Gastroesophageal sphincter (tissue), 4 donors: ENCODE measurements at regions not wholly inside any gene's neighbourhood (a gene's known extent, or its start where the extent isn't known, plus 50 kb on each side); places are given as distances from the start of the nearest gene placed in this dataset.
"Not testable (repeated sequence)": the region's sequence is repeated elsewhere in the genome, so short reads cannot be mapped to it uniquely, and the experiment has no call there.

Source experiments
- ATAC-seq: fragments of 150-250 bp; one replicate; pipeline ENCODE4 v1.9.1; 2016; ENCODE audit warnings: mild to moderate bottlenecking, moderate library complexity
- H3K27ac ChIP-seq, 4 donors: fragments of 200-600 bp; sonication (generic) in 3 of 4; 1 replicate in 3 of 4; 2 replicates in 1 of 4; pipeline ENCODE4 v1.5.1; 2016 to 2019
- H3K27me3 ChIP-seq: fragments of 200-600 bp; sonication (generic); one replicate; pipeline ENCODE4 v1.5.1; 2019
- H3K36me3 ChIP-seq, 2 donors: fragments of 200-600 bp; sonication (generic); one replicate each; pipeline ENCODE4 v1.5.1; 2019; ENCODE audit warnings: control low read depth in 1 of 2
- H3K4me1 ChIP-seq, 3 donors: fragments of 200-600 bp; sonication (generic); 1 replicate in 2 of 3; 2 replicates in 1 of 3; pipeline ENCODE4 v1.5.1; 2016 to 2019; ENCODE audit warnings: control low read depth in 2 of 3
- H3K4me3 ChIP-seq, 2 donors: fragments of 200-600 bp; sonication (generic); one replicate each; pipeline ENCODE4 v1.5.1; 2019; ENCODE audit warnings: mild to moderate bottlenecking in 1 of 2, moderate library complexity in 1 of 2
- H3K9me3 ChIP-seq, 3 donors: fragments of 200-600 bp; sonication (generic); one replicate each; pipeline ENCODE4 v1.5.1; 2017 to 2019; ENCODE audit warnings: control low read depth in 2 of 3
- CTCF ChIP-seq, 4 experiments: fragments of 200-600 bp in 2 of 4; fragments of 450-650 bp in 2 of 4; sonication (generic) in 1 of 4; IDR thresholded peaks; one replicate each; pipeline ENCODE4 v1.5.1; 2017 to 2019; ENCODE audit warnings: antibody characterized with exemption in 4 of 4, mild to moderate bottlenecking in 2 of 4, moderate library complexity in 2 of 4
- EP300 ChIP-seq: sonication (generic); formaldehyde crosslinking; IDR thresholded peaks from one replicate; pipeline ENCODE4 v1.6.1; 2017; ENCODE audit warnings: antibody characterized with exemption, mild to moderate bottlenecking
- POLR2A ChIP-seq, 2 donors: fragments of 450-650 bp; IDR thresholded peaks; one replicate each; pipeline ENCODE4 v1.6.1; 2017; ENCODE audit warnings: antibody characterized with exemption in 2 of 2, mild to moderate bottlenecking in 2 of 2, moderate library complexity in 1 of 2
- POLR2AphosphoS5 ChIP-seq: sonication (generic); formaldehyde crosslinking; IDR thresholded peaks from one replicate; pipeline ENCODE4 v1.6.1; 2017; ENCODE audit warnings: antibody characterized with exemption
- WGBS, 2 donors: methylation state at CpG; one replicate each; pipeline ENCODE4 v1.1.5; 2018; ENCODE audit warnings: low coverage in 1 of 2; 5-methylcytosine and 5-hydroxymethylcytosine counted together

DNA sequence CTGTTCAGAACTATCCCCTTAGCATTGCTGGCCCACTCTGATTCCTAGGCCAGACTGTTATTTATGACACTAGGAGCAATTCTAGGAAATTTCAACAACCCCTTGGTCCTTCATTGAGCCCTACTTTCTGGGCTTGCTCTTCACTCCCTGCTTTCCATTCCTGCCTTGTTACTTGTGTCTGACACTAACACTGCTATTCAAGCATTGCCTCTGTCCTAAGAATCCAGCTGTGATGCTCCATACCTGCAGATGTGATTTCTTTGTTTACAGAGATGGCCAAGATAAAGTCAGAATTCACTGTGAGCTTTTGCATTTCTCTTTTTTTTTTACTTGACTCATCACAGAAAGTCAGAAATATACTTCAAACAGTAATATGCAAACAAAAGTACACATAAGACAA is 377.2 kb upstream of the GOT2 start:
- H3K27ac ChIP-seq = no peak overlapping the region
- H3K27me3 ChIP-seq = no peaks in the 10 kb centered on the region
- ATAC-seq = no peak
- H3K36me3 ChIP-seq = no peaks in the 10 kb centered on the region
- no peaks in the 10 kb centered on the region for H3K9me3 ChIP-seq
- H3K4me3 ChIP-seq = no peak overlapping the region
- H3K4me1 ChIP-seq = no peaks in the 10 kb centered on the region
- TF ChIP-seq POLR2AphosphoS5 (no peak), EP300 (no peak), POLR2A (IDR thresholded peaks at IDR 0.05) (no peak), CTCF (IDR thresholded peaks at IDR 0.05) (no peak)

- Histone ChIP-seq H3K4me3 (no peak overlapping the region), H3K9me3 (no peaks in the 10 kb centered on the region), H3K4me1 (no peaks in the 10 kb centered on the region), H3K27ac (no peak overlapping the region), H3K36me3 (no peaks in the 10 kb centered on the region), H3K27me3 (no peaks in the 10 kb centered on the region)
- WGBS, 2 donors = 23 to 40% methylated on average over 2 of the region's 2 CpGs
- TF ChIP-seq POLR2A (IDR thresholded peaks at IDR 0.05) = no peak
- no peak for TF ChIP-seq EP300
- TF ChIP-seq POLR2AphosphoS5 = no peak
- TF ChIP-seq CTCF (IDR thresholded peaks at IDR 0.05) = no peak
- ATAC-seq = no peak
Measured at GRCh38 chr16:59108374-59108773, 374.3 kb upstream of the GOT2 start.

DNA sequence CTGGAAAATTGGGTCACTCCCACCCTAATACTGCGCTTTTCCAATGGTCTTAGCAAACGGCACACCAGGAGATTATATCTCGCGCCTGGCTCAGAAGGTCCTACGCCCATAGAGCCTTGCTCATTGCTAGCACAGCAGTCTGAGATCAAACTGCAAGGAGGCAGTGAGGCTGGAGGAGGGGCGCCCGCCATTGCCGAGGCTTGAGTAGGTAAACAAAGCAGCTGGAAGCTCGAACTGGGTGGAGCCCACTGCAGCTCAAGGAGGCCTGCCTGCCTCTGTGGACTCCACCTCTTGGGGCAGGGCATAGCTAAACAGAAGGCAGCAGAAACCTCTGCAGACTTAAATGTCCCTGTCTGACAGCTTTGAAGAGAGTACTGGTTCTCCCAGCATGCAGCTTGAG is 362.6 kb upstream of the GOT2 start:
- not testable (repeated sequence) for H3K4me1 ChIP-seq, H3K36me3 ChIP-seq

DNA sequence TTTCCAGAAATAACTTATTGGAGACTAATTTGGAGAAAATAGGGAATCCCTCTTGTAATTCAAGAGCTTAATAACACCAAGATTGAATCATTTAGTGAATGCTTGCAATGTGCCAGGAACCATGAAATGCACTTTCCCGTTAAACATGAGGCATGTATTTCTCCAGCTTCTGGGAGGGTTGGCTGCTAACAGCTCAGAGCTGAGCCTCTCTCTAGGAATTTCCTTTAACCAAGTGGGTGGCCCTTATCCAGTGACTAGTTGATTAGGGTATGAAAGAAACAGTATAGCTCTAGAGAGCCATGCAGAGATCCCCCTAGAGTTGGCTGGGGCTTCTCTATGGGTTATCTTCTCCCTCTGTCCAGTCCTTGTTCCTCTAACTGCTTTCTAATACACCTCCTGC is 356.4 kb upstream of the GOT2 start:
- H3K27me3 ChIP-seq = no peaks in the 10 kb centered on the region
- 71 to 83% methylated on average over 1 of the region's 1 CpG for WGBS, 2 donors
- H3K27ac ChIP-seq = no peak overlapping the region
- no peaks in the 10 kb centered on the region for H3K36me3 ChIP-seq
- no peaks in the 10 kb centered on the region for H3K9me3 ChIP-seq
- H3K4me3 ChIP-seq = no peak overlapping the region
- ATAC-seq = no peak
- no peaks in the 10 kb centered on the region for H3K4me1 ChIP-seq
- TF ChIP-seq POLR2A (IDR thresholded peaks at IDR 0.05) (no peak), CTCF (IDR thresholded peaks at IDR 0.05) (no peak), POLR2AphosphoS5 (no peak), EP300 (no peak)

More for the DNA sequence above, 362.6 kb upstream of the GOT2 start:
- H3K27me3 ChIP-seq, ATAC-seq, H3K27ac ChIP-seq, H3K4me3 ChIP-seq: not testable (repeated sequence)
- 80 to 86% methylated on average over 1 to 5 of the region's 9 CpGs for WGBS, 2 donors
- H3K9me3 ChIP-seq = peaks cover 0 to 19% (median 0%) of the 10 kb centered on the region in 3 donors

GRCh38 chr16:59088431-59088830 is 354.3 kb upstream of the GOT2 start:
- no peak for ATAC-seq
- TF ChIP-seq POLR2AphosphoS5 (no peak), POLR2A (IDR thresholded peaks at IDR 0.05) (no peak), CTCF (IDR thresholded peaks at IDR 0.05) (no peak), EP300 (no peak)
- WGBS, 2 donors = 43 to 65% methylated on average over 3 to 8 of the region's 8 CpGs

DNA sequence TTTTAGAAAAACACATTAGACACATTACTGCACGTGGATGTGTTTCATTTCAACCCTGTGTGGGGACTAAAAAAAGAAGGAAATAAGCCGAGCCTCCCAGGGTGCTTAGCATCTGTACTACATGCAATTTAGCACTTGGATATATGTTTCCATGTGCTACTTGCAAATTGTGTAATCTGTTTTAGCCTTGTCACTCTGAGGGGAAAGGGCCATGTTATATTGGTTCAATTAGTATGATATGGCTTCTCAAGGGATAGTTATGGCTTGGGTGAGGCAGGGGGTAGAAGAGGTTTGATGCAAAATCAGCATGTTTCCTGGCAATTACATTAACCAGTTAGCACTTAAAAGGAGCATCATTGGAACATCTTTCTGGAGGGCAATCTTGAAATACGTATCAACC is 353.5 kb upstream of the GOT2 start:
- H3K9me3 ChIP-seq = no peaks in the 10 kb centered on the region
- no peak overlapping the region for H3K4me3 ChIP-seq
- TF ChIP-seq POLR2A (IDR thresholded peaks at IDR 0.05) (no peak), CTCF (IDR thresholded peaks at IDR 0.05) (no peak)
- no peak overlapping the region for H3K27ac ChIP-seq
- no peaks in the 10 kb centered on the region for H3K27me3 ChIP-seq
- H3K4me1 ChIP-seq = no peaks in the 10 kb centered on the region
- ATAC-seq = no peak
- H3K36me3 ChIP-seq = no peaks in the 10 kb centered on the region
- 60 to 70% methylated on average over 3 of the region's 3 CpGs for WGBS, 2 donors

More at GRCh38 chr16:59088431-59088830, 354.3 kb upstream of the GOT2 start:
- H3K4me1 ChIP-seq = no peaks in the 10 kb centered on the region
- no peak overlapping the region for H3K4me3 ChIP-seq
- no peak overlapping the region for H3K27ac ChIP-seq
- H3K9me3 ChIP-seq = no peaks in the 10 kb centered on the region
- no peaks in the 10 kb centered on the region for H3K27me3 ChIP-seq
- H3K36me3 ChIP-seq = no peaks in the 10 kb centered on the region
